ENCODE measurements at regions not wholly inside any gene's neighbourhood (a gene's known extent, or its start where the extent isn't known, plus 50 kb on each side); places are given as distances from the start of the nearest gene placed in this dataset.

DNA sequence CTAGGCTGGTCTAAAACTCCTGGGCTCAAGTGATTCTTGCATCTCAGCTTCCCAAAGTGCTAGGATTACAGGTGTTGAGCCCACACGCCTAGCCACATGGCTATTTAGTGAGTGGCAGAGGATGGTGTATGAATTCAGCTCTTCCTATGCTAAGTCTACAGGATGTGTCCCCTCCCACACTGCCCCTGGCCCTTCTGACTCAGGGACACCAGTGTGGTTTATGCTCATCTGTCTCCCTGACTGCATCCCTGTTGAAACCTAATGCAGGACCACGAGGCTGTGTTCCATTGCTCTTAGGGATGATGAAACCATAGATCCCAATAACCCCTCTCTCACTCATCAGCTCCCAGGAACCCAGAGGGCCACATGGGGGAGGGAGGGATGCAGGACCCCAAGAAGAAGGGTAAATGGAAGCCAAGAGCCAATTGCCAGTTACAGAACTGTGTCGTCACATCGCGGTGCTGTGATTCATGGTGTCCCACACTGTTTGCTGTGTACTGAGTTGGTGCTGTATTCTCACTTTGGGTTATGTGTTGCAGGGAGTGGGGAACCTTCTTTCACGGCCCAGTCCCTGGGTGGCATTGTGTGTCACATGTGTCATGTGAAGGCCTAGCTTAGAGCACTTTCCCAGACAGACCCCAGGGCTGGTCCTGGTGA lies 102.9 kb upstream of the HAAO start:
- no peak for DNase-seq (ENCODE audit: low read depth)

DNA sequence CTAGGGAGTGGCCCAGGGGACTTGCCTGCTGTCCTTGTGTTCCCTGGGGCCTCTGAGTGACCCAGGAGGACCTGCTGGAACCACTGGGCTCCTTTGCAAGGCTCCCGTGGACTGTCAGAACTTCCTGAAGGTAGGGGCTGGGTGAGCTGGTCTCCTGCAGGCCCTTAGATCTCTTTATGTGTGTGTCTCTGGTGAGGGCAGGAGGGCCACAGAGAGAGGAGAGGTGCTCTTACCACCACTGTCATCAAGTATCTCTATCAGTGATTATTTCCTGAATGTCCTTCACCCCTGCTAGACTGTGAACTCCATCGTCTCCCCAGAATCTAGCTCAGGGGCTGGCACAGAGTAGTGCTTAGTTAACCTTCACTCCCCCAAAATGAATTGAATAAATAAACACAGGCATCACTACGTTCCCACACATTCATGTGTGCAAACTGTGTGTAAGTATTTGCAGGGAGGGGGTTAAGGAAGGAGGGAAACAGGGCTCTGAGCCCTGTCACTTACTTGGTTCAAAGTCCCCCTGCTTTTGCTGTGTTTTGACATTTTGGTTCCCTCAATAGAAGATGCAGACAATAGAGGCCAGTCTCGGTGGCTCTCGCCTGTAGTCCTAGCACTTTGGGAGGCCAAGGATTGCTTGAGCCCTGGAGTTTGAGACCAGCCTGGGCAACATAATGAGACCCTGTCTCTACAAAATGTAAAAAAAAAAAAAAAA lies 100.8 kb upstream of the HAAO start:
- no peak for DNase-seq (ENCODE audit: low read depth)

DNA sequence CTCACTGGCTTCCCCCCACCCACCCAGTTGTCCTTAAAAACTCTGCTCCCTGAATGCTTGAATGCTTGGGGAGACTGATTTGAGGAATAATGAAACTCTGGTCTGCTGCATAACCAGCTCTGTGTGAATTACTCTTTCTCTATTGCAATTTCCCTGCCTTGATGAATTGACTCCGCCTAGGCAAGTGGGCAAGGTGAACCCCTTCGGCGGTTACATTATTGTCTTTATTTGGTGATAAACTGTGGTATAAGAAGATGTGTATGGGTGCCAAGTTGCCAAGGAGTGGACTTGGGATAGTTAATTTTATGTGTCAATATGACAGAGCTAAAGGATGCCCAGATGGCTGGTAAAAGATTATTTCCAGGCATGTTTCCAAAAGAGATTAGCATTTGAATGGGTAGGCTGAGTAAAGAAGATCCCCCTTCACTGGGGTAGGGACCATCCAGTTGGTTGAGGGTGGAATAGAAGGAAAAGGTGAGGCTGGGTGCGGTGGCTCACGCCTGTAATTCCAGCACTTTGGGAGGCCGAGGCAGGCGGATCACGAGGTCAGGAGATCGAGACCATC lies 98.5 kb upstream of the HAAO start:
- no peak for DNase-seq (ENCODE audit: low read depth)

DNA sequence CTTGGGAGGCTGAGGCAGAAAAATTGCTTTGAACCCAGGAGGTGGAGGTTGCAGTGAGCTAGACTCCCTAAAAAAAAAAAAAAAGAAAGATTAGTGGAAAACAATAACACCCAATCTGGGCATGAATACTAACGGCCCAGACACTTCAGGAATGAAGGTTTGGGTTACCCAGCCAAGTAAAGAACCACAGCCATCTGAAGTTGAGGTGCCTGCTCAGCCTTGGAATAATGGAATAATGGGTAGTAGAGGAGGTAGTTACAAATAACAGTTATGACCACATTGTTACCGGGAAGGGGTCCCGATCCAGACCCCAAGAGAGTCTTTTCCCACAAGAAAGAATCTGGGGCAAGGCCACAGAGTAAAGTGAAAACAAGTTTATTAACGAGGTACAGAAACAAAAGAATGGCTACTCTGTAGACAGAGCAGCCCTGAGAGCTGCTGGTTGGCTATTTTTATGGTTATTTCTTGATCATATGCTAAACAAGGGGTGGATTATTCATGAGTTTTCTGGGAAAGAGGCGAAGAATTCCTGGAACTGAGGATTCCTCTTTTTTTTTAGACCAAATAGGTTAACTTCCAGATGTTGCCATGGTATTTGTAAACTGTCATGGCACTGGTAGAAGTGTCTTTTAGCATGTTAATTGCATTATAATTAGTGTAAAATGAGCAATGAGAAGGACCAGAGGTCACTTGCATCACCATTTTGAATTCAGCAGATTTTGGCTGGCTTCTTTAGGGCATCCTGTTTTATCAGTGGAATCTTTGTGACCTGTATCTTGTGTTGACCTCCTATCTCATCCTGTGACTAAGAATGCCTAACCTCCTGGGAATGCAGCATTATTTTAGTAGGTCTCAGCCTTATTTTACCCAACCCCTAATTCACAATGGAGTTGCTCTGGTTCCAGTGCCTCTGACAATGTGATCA lies 96.2 kb upstream of the HAAO start:
- no peak for DNase-seq (ENCODE audit: low read depth)

DNA sequence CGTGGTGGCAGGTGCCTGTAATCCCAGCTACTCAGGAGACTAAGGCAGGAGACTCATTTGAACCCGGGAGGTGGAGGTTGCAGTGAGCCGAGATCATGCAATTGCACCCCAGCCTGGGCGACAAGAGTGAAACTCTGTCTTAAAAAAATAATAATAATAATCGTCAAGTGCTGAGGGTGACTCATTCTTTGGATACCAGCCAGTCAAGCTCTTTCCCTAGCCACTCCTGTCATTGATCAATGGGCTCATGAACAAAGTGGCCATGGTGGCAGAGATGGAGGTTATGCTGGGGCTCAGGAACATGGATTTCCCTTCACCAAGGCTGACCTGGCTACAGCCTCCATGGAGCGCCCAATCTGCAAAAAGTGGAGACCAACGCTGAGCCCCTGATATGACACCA lies 94.5 kb upstream of the HAAO start:
- no peak for DNase-seq (ENCODE audit: low read depth)

DNA sequence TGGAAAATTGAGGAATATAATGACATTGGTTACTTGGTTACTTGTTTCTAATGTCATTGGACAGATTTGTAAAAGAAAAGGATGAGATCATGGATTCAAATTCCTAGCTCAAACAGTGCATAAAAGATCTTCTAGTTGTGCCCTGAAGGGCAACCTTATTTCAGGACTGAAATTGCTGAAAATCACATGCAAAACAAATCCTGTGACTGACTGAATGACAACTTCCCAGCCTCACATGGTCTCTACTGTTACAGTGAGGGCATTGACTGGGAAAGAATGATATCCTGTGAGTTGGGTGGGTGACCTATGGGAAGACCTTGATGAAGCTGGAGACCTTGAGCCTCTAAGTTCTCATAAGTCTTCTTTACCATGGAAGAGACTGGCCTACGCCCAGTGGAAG lies 90.4 kb upstream of the HAAO start:
- DNase-seq (ENCODE audit: low read depth), result no peak

DNA sequence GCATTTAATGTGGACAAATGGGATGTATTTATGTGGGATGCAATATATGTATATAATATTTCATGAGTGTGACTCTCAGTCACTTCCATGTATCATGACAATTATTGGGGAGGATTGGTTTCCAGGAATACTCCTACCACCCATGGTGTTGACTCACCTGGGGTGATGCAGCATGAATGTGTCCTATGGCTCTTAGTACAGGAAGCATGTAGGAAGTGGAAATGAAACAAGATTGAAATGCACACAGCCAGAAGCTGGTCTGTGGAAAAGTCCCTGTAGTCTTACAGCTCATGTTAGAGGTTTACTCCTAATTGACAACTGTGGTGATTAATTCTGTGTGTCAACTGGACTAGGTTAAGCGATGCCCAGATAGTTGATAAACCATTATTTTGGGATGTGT lies 89.3 kb upstream of the HAAO start:
- no peak for DNase-seq (ENCODE audit: low read depth)

DNA sequence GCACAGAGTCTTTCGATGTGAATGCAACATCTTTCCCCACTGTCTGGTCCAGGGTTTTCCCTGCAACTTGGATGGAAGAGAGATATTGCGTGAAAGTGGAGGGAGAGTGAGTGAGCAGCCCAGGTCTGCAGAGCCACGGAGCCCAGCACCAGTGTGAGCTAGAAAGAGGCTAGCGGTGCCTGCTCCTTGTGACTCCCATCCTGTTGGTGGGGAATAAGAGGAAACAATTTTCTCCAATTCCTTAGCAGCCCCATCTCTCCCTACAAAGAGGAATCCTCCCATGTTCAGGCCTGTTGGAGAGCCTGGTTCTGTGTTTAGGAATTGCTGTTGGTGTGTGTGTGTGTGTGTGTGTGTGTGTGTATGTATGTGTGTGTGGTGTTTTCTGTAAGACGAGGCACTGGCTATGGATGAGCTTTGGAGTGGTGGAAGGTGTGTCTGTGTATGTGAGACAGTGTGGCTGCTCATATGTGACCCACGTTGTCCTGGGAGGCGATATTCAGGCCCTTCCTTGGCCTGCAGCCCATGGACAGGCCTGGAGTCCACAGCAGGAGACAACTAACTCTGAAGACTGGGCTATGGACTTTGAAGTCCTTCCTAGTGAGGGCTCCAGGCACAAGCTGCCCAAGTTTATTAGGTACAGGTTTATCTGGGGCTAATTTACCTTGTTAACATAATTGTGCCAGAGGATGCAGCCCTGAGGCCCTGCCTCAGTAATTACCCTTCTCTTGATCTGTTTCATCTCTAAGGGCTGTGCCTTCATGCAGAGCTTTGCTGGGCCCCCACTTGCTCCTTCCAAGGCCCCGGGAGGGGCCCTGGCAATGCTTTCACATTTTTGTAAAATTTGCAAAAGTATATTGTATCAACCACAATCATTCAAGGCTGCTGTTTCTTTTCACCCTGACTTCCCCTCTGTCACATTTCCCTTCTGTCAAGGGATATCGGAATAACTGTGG lies 88.6 kb upstream of the HAAO start:
- no peak for DNase-seq (ENCODE audit: low read depth)

DNA sequence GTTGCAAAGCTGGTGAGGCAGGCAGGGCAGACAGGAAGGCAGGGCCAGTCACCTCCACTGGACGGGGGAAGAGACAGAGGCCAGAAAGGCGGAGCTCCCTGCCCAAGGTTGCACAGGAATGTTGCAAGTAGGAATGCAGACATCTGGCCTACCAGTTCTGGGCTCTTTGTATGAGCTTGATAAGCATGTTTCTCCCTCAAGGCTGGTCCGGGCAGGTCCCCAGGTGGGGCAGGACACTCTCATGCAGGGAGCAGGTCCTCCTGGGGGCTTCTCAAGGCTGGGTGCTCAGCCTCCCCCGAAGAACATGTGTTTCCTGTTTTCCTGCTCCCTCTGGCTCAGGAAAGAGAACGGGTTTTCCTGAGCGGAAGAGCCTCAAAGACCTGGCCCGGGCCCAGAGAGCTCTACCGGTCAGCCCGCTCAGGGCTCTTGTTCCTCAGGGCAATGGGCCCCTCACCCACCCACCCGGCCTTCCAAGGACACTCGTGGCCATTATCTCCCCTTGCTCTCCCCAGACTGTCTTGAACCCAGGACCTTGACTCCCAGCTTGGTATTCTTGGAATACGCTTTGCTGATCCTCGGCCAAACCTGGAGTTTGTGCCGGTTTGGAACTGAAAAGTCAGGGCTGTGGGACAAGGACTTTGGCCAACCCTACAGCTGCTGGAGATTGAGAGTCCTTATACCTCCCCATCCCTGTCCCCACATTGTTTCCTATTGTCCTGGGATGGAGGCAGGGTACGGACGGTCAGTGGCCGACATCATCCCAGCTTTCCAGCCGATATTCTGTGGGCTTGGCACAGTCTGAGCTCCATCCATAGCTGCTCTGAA lies 87.7 kb upstream of the HAAO start:
- DNase-seq (ENCODE audit: low read depth), result no peak

DNA sequence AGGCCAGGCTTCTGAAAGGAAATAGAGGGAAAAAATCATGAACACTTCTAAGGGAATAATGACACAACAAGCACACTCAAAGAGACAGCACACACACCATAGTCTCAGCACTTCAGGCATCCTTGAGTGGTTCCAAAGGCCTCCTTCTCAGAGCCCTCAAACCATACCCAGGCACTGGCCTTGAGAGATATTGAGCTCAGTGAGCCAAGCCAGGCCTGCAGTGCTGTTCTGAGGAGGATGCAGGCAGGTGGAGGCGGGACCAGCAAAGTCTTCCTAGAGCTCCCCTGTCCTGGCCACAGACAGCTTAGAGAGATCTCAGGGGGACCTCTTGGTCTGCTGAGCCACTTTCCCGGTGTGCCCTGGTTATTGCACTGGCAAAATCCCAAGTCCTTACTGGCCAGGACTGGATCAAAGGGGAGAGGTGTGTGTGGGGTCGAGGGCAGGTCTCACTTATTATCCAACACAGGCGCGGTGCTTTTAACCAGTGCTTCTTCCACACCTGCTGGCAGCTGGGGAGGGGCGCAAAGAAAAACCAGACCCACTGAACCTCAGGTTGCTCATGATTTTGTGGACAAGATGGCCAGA lies 86.8 kb upstream of the HAAO start:
- DNase-seq (ENCODE audit: low read depth), result no peak

DNA sequence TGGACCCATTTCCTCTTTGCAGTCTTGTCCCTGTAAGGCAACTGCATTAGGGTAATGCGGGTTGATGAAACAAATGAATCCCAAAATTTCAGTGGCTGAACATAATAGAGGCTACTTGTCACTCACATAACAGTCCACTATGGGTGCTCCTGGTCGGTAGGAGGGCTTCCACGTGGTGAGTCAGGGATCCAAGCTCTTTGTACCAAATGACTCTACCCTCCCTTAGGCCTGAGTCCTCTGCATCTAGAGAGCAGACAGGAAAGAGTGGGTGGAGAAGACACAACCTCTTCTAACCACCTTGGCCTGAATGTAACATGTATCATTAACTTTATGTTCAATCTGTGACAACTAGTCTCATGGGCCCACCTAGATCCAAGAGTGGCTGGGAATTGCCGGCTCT lies 86.2 kb upstream of the HAAO start:
- no peak for DNase-seq (ENCODE audit: low read depth)

DNA sequence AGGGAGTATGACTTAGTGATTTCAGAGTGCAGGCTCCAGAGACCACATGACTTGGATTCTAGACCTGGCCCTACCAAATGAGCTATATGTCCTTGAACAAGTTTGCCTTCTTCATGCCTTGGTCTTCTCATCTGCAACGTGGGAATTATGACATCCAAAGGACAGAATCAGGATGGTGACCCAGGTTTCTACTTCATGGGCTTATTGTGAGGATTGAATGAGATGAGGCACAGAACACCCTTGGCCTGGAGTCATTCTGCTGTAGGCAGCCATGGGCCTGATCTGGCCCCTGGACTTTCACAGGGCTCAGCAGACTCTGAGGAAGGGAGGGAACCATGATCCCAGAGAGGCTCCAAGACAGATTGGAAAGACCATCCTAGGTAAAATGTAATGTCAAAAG lies 85.6 kb upstream of the HAAO start:
- DNase-seq (ENCODE audit: low read depth), result no peak

DNA sequence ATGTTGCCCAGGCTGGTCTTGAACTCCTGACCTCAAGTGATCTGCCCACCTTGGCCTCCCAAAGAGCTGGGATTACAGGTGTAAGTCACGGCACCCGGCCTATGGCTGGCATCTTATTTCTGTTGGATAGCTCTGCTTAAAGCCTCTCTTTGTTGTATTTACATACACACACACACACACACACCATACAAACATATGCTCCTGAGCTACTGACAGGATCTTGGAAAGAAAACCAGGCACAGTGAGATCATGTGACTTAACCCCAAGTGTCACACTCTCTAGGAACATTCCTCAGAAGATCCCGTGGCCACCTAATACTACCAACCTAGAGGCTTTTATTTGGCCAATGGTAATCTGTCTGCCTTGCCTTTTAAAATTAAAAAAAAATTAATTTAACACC lies 85.1 kb upstream of the HAAO start:
- no peak for DNase-seq (ENCODE audit: low read depth)

DNA sequence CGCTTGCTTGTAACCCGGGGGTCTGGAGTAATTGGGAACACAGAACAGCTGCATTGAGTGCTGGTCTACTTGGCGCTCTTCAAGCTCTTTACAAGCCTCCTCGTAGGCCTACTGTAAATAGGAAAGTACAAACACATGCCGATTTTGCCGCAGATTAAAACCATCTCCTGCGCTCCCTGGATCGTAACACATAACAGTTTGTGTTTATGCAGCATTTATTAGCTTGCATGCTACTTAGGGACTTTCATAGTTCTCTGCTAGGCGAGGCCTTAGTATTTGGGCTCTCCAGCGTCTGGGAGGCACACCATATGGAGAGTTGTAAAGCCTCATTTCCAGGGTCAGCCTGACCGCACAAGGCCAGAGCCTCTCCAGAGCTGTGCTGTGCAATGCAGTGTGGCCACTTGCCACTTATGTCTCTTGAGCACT lies 84.0 kb upstream of the HAAO start:
- DNase-seq (ENCODE audit: low read depth), result no peak

DNA sequence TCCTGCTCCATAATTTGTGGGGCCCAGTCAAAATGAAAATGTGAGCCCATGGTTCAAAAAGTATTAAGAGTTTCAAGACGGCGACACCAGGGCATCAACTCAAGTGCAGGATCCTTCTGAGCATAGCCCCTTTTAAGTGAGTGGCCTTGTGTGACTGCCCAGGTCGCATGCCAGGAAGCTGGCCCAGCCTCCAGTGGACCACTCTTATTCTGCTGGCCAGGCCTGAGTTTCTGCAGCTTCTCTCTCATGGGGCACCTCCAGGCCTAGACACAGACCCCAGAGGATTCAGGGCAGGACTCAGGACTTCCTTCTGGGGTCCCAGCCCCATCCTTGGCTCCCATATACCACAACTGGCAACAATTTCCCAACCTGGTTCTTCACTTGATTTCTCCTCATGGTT lies 83.5 kb upstream of the HAAO start:
- no peak for DNase-seq (ENCODE audit: low read depth)

DNA sequence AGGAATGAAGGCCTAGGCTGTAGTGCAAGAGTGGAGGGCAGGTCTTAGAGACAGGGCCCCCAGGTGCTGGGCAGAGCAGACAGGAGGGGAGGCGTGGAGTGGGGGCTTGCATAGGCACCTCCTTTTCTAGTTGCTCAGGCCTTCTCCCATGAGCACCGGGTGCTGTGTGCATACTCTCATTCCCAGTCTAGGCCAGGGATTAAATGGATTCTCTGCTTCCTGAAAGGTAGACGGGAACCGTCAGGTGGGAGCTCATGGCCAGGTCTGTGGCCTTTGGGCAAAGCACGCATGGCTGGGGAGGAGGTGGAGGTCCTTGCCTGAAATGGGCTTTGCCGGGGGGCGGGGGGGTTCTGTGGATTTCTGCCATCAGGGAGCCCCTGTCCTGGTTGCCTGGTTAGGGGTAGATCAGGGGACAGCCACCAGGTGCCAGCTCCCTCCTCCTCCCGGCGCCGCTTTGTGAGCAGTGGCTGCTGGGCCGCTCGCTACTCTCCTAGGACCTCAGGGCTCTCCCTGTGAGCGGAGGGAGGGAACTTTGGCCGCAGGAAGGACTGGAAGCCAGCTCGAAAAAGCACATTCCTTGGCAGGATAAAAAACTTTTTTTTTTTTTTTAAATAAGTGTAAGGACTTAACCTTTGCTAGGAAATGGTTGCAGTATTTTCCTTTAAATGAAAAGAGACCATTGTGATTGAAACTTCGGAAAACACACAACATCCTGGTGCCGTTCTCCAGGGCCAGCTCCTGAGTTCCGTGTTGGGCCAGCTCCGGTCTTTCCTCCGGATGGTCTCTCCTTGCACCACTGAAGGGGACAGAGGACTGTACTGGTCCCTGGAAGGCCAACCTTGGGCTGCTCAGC lies 82.8 kb upstream of the HAAO start:
- DNase-seq (ENCODE audit: low read depth), result no peak

DNA sequence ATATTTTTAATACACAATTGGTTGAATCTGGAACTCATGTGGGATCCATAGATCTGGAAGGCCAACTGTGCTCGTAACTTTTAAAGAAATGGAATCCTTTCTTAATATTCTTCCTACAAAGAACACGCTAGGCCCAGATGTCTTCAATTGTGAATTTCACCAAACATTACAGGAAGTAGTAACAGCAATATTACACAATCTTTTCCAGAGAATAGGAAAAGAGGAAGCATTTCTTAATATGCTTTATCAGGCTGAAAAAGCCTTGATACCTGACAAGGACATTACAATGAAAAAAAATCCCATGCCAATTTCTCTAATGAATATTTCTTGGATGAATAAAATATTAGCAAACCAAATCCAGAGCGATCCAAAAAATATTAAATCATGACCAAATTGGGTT lies 80.3 kb upstream of the HAAO start:
- DNase-seq (ENCODE audit: low read depth), result no peak

DNA sequence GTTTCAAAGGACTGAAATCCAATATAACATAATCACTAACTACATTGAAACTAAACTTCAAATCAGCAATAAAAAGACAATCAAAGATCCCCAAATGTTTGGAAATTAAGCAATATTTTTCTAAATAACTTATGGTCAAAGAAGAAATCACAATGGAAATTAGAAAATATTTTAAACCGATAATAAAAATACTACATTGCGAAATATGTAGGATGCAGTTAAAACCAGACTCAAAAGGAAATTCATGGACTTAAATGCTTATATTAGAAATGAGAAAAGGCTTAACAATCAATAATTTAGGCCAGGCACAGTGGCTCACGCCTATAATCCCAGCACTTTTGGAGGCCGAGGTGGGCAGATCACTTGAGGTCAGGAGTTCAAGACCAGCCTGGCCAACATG lies 79.0 kb upstream of the HAAO start:
- no peak for DNase-seq (ENCODE audit: low read depth)

DNA sequence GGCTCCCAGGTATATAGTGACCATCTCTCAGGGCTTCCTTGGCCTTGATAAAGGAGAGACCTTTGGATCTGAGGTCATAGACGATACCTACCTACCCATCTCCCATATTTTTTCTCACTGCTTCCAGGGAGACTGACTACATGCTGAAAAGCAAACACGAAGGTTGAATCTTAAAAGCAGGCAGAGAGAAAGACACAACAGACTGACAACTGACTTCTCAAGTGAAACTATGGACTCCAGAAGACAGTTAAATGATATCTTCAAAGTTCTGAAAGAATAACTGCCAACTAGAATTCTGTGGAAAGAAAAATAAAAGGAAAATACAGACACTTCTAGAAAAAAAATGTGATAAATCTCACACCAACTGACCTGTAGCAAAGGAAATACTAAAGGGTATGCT lies 76.5 kb upstream of the HAAO start:
- no peak for DNase-seq (ENCODE audit: low read depth)
